HG02588 (cell line): ENCODE measurements at regions not wholly inside any gene's neighbourhood (a gene's known extent, or its start where the extent isn't known, plus 50 kb on each side); places are given as distances from the start of the nearest gene placed in this dataset.

ENCODE experiments used
- ATAC-seq: cut with Tn5 transposase; IDR thresholded peaks from one replicate; pipeline ENCODE4 v1.9.1; 2021; ENCODE audit warnings: mild to moderate bottlenecking, moderate library complexity; ENCODE audit not compliant: unreplicated experiment

GRCh38 chr14:28536889-28537288, 229.7 kb upstream of the FOXG1 start:
- no peak for ATAC-seq

- ATAC-seq = no peak
These were observed 224.5 kb upstream of the FOXG1 start for GRCh38 chr14:28542040-28542439.

- no peak for ATAC-seq
These were observed 201.2 kb upstream of the FOXG1 start for GRCh38 chr14:28565345-28565744.

GRCh38 chr14:28570391-28570790, 196.2 kb upstream of the FOXG1 start:
- ATAC-seq = no peak

GRCh38 chr14:28571636-28572035, 195.0 kb upstream of the FOXG1 start:
- ATAC-seq = no peak

- ATAC-seq = no peak
These were observed 190.1 kb upstream of the FOXG1 start for GRCh38 chr14:28576523-28576922.

- ATAC-seq = no peak
These were observed 189.4 kb upstream of the FOXG1 start for GRCh38 chr14:28577187-28577586.

GRCh38 chr14:28577711-28578131, 188.9 kb upstream of the FOXG1 start:
- ATAC-seq = no peak

- no peak for ATAC-seq
These were observed 181.6 kb upstream of the FOXG1 start for GRCh38 chr14:28584951-28585350.

- no peak for ATAC-seq
These were observed 176.8 kb upstream of the FOXG1 start for GRCh38 chr14:28589792-28590191.

- ATAC-seq = no peak
These were observed 170.2 kb upstream of the FOXG1 start for GRCh38 chr14:28596391-28596790.

- ATAC-seq = no peak
These were observed 167.4 kb upstream of the FOXG1 start for GRCh38 chr14:28599191-28599590.

GRCh38 chr14:28599605-28600004, 167.0 kb upstream of the FOXG1 start:
- no peak for ATAC-seq

GRCh38 chr14:28603606-28604005, 163.0 kb upstream of the FOXG1 start:
- no peak for ATAC-seq

- no peak for ATAC-seq
These were observed 158.9 kb upstream of the FOXG1 start for GRCh38 chr14:28607661-28608060.

GRCh38 chr14:28608443-28608842, 158.1 kb upstream of the FOXG1 start:
- ATAC-seq = no peak

GRCh38 chr14:28608851-28609828, 157.4 kb upstream of the FOXG1 start:
- ATAC-seq = no peak

GRCh38 chr14:28612414-28612813, 154.2 kb upstream of the FOXG1 start:
- no peak for ATAC-seq

- ATAC-seq = no peak
These were observed 153.1 kb upstream of the FOXG1 start for GRCh38 chr14:28613532-28613931.

GRCh38 chr14:28626780-28627179, 139.8 kb upstream of the FOXG1 start:
- no peak for ATAC-seq

GRCh38 chr14:28629328-28630004, 137.1 kb upstream of the FOXG1 start:
- no peak for ATAC-seq

GRCh38 chr14:28630100-28630499, 136.5 kb upstream of the FOXG1 start:
- no peak for ATAC-seq
